SK-N-DZ (cell line): ENCODE measurements at regions not wholly inside any gene's neighbourhood (a gene's known extent, or its start where the extent isn't known, plus 50 kb on each side); places are given as distances from the start of the nearest gene placed in this dataset.

Experiments
- DNase-seq: peaks from one replicate; pipeline ENCODE4 v3.0.0-alpha.2; 2015; ENCODE audit warnings: low spot score

DNA sequence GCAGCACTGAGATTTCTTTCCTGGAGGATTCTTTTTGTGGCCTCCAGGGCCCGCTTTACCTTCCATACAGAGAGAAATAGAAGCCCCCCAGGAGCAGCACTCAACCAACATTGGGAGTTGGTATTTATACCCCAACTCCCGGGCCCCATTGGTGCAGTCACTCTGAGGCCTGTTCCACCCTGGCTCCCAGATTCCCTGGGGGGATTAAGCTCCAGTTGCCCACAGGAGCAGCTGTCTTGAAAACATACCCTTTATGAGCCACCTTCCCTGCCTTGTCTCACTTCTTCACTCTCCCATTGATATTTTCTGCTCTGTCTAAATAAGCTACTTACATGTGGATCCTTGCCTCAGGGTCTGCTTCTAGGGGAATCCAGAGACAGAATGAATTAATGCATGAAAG lies 167.8 kb downstream of the KATNIP start:
- DNase-seq = no peak

DNA sequence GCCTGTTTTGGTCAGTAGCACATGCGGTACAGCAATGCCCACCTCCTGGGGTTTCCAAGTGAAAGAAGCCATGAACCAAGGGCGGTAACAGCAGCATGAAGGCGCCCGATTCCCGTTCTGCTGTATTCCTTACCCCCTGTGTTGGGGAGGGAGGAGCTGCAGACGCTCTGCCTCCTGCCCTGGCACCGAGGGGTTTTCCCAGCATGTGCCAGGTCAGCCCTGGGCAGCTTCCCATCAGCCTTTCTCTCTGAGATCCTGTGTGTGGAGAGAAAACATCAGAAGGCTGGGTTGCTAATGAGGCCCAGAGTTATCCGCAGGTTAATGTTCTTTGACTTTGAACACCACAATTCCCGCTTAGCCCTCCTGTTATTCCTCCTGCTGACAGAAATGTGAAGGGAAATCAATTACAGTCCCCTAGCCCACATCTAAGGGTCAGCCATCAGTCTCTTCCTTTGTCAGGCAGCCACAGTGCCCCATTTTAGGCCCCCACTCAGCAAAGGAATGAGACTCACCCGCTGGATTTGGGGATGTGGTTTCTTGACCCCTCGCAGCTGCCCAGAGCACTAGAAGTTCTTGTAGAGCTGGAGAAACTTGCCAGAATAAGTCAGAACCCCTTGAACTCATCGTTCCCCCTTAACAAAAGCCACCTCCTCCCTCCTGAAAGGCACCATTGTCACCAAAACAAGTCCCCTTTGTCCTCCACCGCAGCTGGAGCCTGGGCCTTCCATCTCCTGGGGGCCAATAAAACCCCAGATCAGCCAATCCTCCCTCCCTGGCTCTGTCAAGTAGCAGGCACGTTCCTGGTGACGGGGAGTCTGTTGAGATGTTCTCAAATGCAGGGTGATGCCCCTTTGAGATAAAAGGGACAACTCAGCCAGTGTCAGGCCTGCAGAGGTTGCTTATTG lies 168.5 kb downstream of the KATNIP start:
- DNase-seq = peak; percentile 72

DNA sequence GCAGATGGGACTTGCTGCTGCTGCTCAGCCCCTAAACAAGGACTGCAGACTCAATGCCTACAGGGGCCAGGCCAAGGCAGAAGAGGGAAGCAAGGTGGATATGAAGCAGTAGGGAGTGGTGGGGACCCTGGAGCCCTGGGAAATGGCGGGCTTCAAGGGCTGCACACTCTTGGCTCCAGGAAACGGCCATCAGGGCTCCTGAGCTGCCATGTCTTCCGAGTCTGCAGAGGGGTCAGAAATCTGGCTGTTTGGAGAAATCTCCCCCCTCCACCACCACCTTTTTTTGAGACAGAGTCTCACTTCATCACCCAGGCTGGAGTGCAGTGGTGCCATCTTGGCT lies 169.1 kb downstream of the KATNIP start:
- DNase-seq = no peak

DNA sequence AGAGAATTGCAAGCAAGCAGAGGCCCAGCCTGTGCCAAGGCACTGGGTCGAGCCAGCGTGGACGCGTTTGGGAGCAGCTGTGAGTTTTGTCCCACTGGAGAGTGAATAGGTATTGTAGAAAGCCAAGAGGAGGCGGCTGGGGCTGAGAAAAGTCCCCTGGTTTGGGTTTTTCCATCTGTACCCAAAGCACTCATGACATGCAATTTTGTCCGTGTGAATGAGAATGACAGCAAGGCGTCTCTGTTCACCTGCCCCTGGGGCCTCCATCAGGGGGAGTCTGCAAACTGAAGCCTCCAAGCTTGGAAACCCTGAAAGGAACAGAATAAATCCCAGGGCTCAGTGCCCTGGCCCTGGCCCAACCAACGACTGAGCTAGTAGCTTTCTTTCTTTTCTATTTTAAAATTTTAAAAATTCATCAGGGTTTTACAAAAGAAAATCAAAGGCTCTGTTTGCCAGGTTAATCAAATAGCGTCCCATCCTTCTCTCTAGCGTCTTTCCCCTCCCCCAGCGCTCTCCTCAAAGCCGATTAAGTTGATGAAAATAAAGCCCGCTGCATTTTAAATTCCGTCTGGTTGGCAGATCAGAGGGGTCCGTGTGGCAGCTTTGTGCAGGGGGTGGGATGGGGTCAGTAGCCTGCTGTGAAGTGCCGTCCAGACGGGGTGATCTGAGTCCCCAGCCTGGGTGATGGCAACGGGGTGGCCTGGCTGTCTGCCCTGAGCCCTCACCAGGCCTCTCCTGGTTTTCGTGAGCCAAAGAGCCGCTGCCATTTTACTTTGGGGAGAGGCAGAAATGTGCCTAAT lies 171.0 kb downstream of the KATNIP start:
- DNase-seq = no peak

DNA sequence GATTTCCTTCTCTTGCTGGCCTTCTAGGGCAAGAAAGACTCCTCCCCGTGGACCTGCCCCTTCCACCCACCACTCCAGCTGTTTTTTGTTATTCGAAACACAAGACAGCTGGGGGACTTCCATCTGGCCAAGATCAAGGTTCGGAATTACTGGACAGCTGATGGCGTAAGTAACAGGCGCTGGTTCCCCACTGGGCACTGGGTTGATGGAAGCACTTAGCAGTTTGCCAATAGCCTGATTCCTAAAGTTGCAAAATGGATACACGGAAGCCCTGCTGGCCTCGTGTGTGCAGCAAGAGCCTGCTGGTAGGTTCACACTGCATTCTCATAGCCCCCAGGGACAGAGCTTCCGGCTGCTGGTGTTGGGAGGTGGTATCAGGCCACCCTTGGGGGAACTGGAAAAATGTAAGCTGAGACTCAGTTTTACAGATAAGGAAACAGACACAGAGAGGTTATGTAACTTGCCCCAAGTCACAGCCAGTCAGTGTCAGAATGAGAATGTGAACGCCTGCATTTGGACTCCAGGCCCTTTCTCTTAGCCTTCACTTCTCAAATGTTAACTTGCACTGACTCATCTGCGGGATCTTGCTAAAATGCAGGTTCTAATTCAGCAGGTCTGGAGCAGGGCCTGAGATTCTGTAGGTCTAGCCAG lies 171.7 kb downstream of the KATNIP start:
- DNase-seq = peak; percentile 40

DNA sequence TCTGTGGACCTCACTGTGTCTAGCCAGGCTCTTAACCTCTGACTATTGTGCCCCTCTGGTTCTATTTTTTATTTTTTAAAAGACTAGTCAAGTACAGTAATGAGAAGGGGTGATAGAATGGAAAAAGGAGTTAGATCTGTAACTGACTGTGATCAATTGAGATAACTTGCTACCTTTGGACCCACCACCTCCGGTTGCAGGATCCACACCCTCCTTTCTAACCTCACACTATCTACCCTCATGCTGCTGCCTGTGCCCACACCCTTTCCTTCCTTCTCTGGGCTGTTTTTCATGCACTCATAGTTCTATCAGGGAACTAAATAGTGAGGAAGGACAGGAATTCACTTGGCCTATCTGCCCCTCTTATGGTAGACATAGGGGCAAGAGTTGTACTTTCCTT lies 172.3 kb downstream of the KATNIP start:
- DNase-seq = no peak

DNA sequence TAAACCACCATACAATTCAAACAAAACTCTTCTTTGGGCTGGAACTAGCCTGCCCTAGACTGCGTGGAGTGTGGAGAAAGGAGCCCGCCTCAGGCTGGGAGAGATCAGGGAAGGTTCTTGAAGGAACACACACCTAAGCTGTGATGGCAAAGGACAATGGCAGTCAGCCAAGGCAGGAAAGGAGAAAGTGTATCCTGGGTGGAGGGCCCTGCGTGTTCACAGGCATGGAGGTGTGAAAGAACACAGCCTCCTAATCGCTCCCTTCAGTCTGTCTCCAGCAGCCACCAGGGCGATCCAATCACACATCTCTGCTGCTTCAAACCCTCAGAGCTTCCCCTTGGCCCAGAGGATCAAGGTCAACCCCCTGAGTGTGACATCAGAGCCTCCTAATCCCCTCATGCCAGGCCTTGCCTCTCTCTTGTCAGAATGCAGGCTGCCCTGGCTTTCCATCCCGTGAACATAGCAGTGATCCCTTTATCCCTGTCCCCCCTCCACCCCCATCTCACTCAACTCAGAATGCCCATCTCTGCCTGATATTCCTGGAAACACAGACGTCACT lies 173.0 kb downstream of the KATNIP start:
- no peak for DNase-seq

DNA sequence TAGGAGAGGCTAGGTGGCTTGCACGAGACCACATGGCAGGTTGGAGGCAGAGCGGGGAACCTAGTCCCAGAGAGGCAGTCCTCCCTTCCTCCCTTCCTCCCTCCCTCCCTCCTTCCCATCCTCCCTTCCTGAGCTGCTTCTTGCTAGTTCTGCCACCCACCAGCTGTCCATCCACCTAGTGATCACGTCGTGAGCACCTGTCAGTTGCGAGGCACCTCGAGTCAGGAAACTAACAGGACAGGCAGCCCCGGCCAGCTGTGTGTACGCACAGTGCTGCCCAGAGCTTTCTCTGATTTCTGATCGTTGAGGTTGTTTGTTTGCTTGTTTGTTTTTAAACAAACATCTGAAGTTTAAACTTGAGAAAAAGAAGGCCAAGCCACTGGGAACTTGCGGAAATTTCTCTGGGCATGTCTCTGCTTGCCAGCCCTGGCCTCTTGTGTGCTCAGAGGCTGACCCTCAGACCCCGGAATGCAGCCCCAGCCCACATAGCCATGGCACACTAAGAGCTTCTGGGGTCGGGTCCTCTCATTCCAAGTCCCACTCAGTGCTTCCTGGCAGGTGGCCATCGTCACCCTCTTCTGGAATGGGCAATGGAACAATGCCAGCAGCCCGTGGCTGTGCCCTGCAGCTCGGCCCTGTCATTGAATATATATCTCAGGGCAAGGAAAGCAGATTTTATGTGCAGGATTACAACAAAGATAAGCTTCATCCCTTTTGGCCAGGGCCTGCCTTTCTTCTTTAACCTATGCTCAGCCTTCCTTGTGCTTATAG lies 174.0 kb downstream of the KATNIP start:
- DNase-seq = no peak

DNA sequence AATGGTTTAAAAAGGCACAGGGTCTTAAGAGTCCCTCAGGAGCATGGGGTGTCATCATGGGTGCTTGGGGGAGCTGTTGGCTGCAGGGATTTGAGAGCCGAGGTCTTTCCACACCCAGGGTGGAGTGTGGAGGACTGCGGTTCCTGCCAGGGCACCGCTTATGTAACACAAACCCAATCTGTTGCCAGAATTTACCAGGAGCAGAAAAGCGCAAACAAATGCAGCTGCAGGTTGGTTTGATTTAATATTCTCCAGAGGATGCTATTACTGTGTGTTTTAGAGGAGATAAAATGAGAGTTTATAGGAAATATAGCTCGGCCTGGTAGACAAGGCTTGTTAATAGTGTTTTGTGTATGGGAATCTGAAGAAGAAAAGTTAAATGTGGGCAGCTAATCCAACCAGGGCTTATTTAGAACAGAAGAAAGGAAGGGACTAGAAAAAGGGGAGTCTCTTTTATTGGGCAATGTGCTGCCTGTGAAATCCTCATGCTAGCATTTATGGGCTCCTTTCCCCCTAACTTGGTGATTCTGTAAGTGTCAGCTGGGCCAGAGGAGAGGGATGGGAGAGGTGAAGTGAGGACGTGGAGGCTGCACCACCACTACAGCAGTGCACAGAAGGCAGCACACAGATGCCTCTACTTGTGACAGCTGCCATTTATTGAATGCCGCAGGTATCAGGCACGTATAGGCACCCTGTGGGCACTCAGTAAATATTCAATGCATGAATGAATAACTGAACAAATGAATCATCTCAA lies 174.7 kb downstream of the KATNIP start:
- no peak for DNase-seq

DNA sequence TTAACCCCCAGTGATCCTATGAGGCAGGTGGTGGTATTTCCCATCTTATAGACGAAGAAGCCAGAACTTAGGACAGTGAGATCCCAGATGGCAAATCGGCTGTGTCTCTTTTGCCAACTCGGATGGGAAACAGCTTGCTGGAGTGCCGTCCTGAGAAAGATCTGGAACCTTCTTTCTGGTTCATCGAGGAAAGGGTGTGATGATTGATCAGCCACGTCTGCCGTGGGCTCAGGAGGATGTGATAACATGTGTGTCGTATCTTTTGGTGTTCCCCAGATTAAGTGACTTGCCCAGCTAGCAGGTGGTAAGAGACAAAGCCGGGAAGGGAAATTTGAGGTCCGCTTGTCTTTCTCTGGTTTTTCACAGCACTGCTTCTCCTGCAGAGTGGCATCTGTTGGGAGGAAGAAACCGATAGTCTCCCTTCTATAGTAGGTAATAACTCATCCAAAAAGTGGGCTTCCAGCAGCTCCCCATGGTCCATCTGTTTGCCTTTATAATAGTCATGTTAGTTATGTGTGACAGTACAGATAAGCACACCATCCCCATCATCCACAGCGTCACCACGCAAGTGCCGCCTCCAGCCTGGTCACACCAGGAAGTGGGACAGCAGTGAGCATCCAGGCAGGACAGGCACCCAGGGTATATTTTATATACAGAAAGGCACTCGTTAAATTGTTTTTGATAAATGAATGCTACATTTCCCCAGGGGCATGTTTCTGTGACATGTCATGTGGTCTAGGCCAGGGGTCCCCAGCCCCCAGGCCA lies 175.5 kb downstream of the KATNIP start:
- no peak for DNase-seq

DNA sequence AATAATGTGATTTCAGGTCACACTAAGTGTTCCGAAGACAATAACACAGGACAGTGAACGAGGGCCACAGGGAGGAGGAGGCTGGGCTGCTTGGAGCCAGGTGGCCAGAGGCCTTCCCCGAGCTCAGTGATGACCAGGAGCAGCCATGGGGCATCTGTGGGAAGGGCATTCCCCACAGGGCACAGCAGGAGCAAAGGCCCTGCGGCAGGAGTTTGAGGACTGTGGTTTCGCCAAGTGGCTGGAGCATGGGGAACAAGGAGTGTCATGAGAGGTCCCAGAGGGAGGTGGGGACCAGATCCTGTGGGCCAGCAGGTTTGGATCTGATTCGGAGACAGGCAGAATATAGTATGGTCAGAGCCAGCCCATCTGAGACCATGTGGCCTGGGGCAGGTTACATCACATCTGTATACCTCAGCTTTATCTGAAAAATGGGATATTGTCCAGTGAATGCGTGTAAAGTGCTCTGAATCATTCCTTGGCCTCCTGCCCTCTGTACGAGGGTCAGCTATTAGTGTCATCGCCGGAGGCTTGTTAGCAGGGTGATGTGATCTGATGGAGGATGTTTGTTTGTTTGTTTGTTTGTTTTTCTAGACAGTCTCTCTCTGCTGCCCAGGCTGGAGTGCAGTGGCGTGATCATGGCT lies 176.8 kb downstream of the KATNIP start:
- DNase-seq = no peak

DNA sequence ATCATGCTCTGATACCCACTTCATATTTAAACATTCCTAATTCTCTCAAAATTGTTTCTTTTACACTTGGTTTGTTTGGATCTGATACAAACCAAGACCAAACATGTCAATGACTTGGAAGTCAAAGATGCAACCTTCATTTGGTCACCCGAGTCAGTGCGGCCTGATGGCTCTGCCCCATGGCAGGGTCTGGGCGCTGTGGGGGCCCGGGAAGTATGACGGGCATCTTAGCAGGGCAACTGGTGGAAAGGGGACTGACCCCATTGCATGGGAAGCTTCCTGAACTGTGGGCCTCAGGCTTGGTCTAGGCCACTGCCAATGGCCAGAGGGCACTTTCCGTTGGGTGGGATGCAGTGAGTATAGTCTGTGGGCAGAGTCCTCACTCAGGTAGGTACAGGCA lies 178.0 kb downstream of the KATNIP start:
- no peak for DNase-seq

DNA sequence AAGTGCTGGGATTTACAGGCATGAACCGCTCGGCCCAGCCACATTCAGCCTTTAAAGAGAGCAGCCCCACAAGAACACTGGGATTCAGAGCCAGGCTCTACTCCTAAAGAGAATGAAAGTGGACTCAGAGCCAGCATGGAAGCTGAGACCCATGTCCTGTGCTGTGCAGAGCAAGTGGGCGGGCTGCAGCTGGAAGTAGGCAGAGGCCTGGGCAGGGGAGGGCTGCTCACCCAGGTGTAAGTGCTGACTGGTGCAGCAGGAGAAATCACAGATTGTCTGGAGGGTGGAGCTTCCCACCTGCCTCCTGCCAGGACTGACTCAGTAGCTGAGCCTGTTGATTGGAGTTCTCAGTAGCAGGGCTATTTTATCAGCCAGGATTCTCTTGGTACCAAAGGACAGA lies 178.7 kb downstream of the KATNIP start:
- no peak for DNase-seq

DNA sequence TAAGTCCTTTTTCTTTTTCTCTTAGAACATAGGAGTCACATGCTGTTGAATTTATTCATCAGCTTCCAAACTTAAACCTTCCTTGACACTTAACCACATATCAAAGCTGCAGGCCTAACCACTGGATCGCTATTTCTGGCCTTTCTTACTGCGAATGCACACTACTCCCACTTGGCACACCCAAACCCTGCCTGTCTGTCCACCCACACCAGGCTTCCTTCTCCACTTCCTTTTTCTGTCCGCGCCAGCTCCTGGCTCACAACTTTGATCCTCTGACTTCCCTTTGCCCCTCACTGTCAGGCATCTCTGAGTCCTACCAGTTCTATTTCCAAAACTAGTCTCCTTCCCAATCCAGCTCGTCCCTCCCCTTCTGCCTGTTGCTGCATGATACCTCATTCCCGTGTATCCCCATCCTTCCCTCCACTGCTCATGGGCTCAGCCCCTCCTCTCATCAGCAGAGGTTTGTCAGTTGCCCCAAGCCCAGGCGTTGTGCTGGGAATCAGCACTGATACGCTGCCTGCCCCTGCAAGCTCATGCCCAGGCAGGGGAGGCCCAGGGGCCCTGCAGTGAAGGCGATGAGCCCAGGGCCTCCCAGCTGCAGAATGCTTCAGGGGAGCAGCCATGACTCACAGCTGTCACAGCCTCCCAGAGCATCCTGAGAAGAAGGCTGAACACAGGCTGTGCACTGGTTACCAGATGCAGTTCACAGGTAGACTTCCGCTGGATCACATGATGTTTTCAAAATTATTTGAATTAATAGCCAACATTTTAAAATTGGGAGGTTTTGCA lies 179.8 kb downstream of the KATNIP start:
- no peak for DNase-seq

DNA sequence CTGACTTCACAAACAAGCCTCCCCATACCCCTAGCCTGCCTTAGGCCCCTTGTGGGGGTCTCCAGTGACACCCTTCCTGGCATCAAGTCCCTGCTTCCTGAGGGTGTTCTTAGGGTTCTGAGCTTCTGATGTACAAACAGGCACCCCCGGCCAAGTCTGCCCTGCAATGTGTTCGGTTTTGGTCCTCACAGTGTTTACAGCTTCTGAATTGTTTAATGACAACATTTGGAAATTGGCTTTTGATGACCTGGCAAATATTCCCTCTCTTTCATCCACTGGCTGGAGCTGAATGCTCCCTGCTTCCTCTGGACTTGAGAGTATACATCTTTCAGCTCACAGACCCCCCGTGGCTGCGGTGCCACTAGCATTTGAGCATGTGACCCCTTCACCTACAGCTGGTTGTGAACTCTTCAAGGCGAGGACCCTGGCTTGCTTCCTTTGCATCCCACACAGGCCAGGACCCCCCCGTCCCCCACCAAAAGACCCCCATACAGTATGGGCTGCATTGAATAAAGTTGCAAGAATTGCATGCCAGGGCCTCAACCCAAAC lies 180.8 kb downstream of the KATNIP start:
- DNase-seq = no peak

DNA sequence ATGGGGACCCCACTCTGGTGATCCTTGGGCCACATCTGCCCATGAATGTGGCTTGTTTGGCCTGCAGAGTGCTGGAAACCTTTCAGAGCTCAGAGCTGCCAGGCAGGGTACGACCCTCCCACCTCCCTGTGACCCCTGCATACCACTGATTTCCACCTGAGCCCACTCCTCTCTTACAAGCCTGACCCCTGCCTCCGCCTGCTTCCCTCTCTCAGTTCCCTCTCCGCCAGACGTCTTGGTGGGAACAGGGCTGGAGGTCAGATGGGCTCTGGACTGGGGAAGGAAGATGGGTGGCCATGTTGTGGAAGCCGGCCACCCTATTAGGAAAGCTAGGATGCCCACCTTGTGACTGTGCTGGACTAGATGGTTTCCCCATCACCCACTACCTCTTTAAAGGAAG lies 185.1 kb downstream of the KATNIP start:
- DNase-seq = no peak

DNA sequence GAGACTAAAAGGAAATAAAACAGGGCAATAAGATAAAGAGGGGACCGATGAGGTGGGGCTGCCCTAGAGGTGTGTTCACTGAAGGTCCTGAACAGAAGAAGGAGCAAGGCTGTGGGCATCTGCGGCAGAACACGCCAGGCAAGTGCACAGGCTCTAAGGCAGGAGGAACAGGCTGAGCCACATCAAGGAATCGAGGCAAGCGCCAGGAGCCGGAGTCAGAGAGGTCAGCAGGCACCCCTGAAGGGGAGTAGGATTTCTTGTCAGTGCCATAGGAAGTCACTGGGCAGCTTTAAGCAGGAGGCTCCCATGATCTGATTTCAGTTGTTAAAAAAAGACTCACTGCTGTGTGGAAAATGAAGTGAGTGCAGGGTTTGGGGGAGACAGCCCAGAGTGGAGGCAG lies 186.5 kb downstream of the KATNIP start:
- DNase-seq = no peak

DNA sequence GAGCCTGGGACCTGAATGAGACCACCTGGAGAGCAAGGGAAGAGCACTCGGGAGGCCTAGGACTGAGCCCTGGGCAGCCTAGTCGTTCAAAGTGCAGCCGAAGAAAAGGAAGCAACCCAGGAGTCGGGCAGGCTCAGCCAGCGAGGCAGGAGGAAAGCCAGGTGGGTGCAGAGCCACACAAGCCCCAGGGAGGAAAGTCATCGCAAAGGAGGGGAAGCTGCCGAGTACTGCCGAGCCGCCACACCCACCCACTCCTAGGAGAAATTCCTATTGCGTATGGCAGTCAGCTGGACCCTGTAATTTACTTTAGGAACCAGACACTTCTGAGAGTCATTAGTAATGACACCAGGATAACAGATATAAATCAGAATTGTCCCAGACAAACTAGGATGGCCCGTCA lies 187.6 kb downstream of the KATNIP start:
- no peak for DNase-seq
